GM06990 (cell line): ENCODE measurements at regions not wholly inside any gene's neighbourhood (a gene's known extent, or its start where the extent isn't known, plus 50 kb on each side); places are given as distances from the start of the nearest gene placed in this dataset.
"Not testable (repeated sequence)": the region's sequence is repeated elsewhere in the genome, so short reads cannot be mapped to it uniquely, and the experiment has no call there.

Source experiments
- DNase-seq: peaks from one replicate; pipeline ENCODE4 v3.0.0-alpha.2; 2011; ENCODE audit not compliant: insufficient read length; ENCODE audit errors: extremely low read depth
- H3K27me3 ChIP-seq: replicated peaks from 2 replicates; pipeline ENCODE4 v1.6.0; 2011; ENCODE audit warnings: low read length; ENCODE audit not compliant: control insufficient read depth, insufficient read depth
- H3K36me3 ChIP-seq: 2 replicates; pipeline ENCODE4 v1.5.1; 2011; ENCODE audit warnings: low read length; ENCODE audit not compliant: control insufficient read depth, insufficient read depth
- H3K4me3 ChIP-seq: replicated peaks from 2 replicates; pipeline ENCODE4 v1.5.1; 2011; ENCODE audit warnings: low read depth, mild to moderate bottlenecking, control low read depth, low read length
- CTCF ChIP-seq: IDR thresholded peaks from 2 replicates; pipeline ENCODE4 v1.5.1; 2011; ENCODE audit warnings: low read length, control low read depth, mild to moderate bottlenecking, inconsistent platforms; ENCODE audit not compliant: insufficient read depth, poor library complexity, severe bottlenecking

GRCh38 chr3:74402821-74403220 is 211.6 kb downstream of the CNTN3 start:
- H3K36me3 ChIP-seq: no peaks in the 10 kb centered on the region
- H3K4me3 ChIP-seq: no peak overlapping the region
- TF ChIP-seq CTCF: no peak
- DNase-seq: no peak
- no peaks in the 10 kb centered on the region for H3K27me3 ChIP-seq

GRCh38 chr3:74393426-74393825 is 221.0 kb downstream of the CNTN3 start:
- no peak for DNase-seq
- H3K27me3 ChIP-seq: no peaks in the 10 kb centered on the region
- no peaks in the 10 kb centered on the region for H3K36me3 ChIP-seq
- H3K4me3 ChIP-seq: no peak overlapping the region
- TF ChIP-seq CTCF: no peak

GRCh38 chr3:74390121-74390877 is 224.2 kb downstream of the CNTN3 start:
- TF ChIP-seq CTCF: no peak
- no peak overlapping the region for H3K4me3 ChIP-seq
- DNase-seq: no peak
- H3K27me3 ChIP-seq: no peaks in the 10 kb centered on the region
- no peaks in the 10 kb centered on the region for H3K36me3 ChIP-seq

GRCh38 chr3:74387111-74387735 is 227.2 kb downstream of the CNTN3 start:
- H3K4me3 ChIP-seq: no peak overlapping the region
- TF ChIP-seq CTCF: no peak
- H3K27me3 ChIP-seq: no peaks in the 10 kb centered on the region
- H3K36me3 ChIP-seq: no peaks in the 10 kb centered on the region
- no peak for DNase-seq

GRCh38 chr3:74384159-74384558 is 230.3 kb downstream of the CNTN3 start:
- Histone ChIP-seq H3K27me3 (no peaks in the 10 kb centered on the region), H3K36me3 (no peaks in the 10 kb centered on the region), H3K4me3 (no peak overlapping the region)
- DNase-seq: no peak
- TF ChIP-seq CTCF: no peak

GRCh38 chr3:74377669-74378068 is 236.8 kb downstream of the CNTN3 start:
- DNase-seq: no peak
- TF ChIP-seq CTCF: no peak
- Histone ChIP-seq H3K4me3 (no peak overlapping the region), H3K36me3 (no peaks in the 10 kb centered on the region), H3K27me3 (no peaks in the 10 kb centered on the region)

GRCh38 chr3:74376323-74376722 is 238.1 kb downstream of the CNTN3 start:
- not testable (repeated sequence) for H3K36me3 ChIP-seq, DNase-seq, H3K27me3 ChIP-seq, H3K4me3 ChIP-seq
